ACHN (cell line): ENCODE measurements at regions not wholly inside any gene's neighbourhood (a gene's known extent, or its start where the extent isn't known, plus 50 kb on each side); places are given as distances from the start of the nearest gene placed in this dataset.

Source experiments
- DNase-seq: peaks from one replicate; pipeline ENCODE4 v3.0.0-alpha.2; 2015
- in situ Hi-C: cut with HindIII; loops from 2 replicates; pipeline ENCODE4 v1.10.0; 2017; ENCODE audit warnings: low sequenced_read_pairs, low pct_ligation_motif_present, low pct_unique_long_range_greater_than_20kb

DNA sequence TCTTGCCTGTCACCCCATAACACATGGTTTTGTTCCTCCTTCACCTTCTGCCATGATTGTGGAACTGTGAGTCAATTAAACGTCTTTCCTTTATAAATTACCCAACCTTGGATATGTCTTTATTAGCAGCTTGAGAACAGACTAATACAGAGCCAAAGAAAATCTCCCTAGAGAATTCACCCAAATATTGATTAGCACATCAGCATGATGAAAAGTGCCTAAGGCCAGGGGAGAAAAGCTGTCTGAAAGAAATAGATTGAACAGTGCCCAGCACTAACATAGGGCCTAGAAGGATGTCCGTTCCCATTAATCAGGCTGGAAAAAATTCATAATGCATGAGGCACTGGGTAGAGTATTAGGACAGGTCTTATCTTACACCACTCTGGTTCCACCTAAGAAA is 111.9 kb upstream of the CALN1 start:
- in situ Hi-C loops = no loop called here
- DNase-seq = no peak

GRCh38 chr7:72504061-72504706 is 92.0 kb upstream of the CALN1 start:
- no peak for DNase-seq
- in situ Hi-C loops = no loop called here

DNA sequence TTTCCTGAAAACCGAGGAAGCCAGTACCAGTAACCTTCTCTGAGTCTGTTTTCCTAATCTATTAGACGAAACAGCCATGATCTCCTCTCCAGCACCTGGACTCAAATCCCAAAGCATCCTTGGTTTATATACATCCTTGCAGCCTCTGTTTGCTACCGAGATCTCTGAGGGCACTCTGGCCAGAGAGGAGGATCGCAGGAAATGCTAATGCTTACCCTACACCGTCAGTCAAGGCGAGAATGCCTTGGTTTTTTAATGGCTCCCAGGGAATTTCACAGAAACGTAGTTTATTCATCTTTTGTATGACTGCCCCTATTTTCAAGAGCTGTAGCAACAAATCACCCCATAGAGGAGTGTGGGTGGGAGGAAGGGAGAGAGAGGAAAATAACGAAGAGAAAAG is 91.5 kb upstream of the CALN1 start:
- DNase-seq = no peak
- in situ Hi-C loops = no loop called here

DNA sequence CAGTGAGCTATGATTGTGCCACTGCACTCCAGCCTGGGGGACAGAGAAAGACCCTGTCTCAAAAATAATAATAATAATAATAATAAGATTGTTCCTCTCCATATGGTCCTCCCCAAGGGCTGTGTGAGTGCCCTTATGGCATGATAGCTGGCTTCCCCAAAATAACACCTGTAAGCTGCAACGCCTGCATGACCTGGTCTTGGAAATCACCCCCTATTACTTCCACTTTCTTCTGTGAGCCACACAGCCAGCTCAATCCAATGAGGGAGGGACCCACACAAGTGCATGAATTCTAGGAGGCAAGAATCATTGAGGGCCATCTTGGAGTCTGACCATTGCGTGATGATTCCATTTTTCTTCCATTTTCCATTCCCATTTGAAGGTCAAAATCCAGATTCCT is 82.7 kb upstream of the CALN1 start:
- no peak for DNase-seq
- in situ Hi-C loops = no loop called here

- in situ Hi-C loops = no loop called here
Observed at GRCh38 chr7:72493850-72494661, 81.9 kb upstream of the CALN1 start.

GRCh38 chr7:72492461-72493065 is 80.4 kb upstream of the CALN1 start:
- in situ Hi-C loops = no loop called here
- no peak for DNase-seq

More at GRCh38 chr7:72493850-72494661, 81.9 kb upstream of the CALN1 start:
- peak; percentile 58 for DNase-seq

DNA sequence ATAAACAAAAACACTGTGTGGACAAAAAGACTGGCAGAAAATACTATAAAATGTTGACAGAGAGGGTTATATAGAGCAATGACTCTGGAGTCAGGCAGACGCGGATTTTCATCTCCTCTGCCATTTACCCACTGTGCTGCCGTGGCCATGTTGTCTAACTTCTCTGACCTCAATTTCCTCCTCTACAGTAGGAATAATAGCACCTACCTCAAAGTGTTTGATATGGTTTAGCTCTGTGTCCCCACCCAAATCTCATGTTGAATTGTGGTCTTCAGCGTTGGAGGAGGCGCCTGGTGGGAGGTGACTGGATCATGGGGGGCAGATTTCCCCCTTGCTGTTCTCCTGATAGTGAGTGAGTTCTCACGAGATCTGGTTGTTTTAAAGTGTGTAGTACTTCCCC is 78.2 kb upstream of the CALN1 start:
- DNase-seq = no peak
- in situ Hi-C loops = no loop called here

GRCh38 chr7:72481934-72482333 is 69.8 kb upstream of the CALN1 start:
- in situ Hi-C loops = no loop called here
- DNase-seq = no peak

DNA sequence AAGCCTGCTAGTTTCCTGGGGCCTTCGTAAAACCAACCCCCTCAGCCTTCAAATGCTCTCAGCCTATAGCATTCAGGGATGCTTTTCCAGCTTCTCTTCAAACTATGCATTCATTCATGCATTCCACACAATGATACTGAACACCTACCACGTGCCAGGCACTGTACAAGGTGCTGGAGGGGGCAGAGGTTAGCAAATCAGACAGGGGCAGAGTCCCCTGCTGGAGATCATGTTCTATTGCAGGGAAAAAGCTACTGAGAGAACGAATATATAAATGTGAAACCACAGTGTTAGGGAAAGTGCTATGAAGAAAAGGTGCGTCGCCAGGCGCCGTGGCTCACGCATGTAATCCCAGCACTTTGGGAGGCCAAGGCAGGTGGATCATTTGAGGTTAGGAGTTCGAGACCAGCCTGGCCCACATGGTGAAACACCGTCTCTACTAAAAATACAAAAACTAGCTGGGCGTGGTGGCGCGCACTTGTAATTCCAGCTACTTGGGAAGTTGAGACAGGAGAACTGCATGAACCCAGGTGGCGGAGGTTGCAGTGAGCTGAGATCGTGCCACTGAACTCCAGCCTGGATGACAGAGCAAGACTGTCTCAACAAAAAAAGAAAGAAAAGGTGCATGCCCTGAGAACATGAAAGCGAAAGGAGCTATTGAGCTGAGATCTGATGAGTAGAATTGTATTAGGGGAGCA is 64.6 kb upstream of the CALN1 start:
- DNase-seq = no peak
- in situ Hi-C loops = no loop called here

- in situ Hi-C loops = no loop called here
- DNase-seq = no peak
Observed at GRCh38 chr7:72467237-72467636, 55.1 kb upstream of the CALN1 start.

DNA sequence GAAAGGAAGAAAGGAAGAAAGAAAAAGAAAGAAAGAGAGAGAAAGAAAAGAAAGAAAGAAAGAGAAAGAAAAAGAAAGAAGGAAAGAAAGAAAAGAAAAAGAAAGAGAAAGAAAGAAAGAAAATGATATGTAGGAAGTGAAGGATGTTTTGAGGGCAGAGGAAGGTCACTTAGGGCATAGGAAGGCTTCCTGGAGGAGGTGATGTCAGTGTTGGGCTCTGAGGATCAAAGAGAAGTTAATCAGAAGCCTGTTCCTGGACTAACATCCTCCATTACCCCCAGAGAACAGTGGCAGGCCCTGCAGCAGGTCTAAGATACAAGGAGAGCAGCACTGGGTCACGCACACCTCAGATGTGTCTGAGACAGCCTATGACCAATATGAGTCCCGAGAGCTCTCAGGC is 54.7 kb upstream of the CALN1 start:
- no peak for DNase-seq
- in situ Hi-C loops = no loop called here

GRCh38 chr7:72465521-72465920 is 53.4 kb upstream of the CALN1 start:
- in situ Hi-C loops = no loop called here
- DNase-seq = no peak

- no peak for DNase-seq
- in situ Hi-C loops = no loop called here
Observed at GRCh38 chr7:72462311-72462710, 50.2 kb upstream of the CALN1 start.
